ENCODE measurements at regions not wholly inside any gene's neighbourhood (a gene's known extent, or its start where the extent isn't known, plus 50 kb on each side); places are given as distances from the start of the nearest gene placed in this dataset.

- WGBS: 90% methylated on average over 2 of the region's 2 CpGs
- H3K27me3 ChIP-seq: no peaks in the 10 kb centered on the region
- no peaks in the 10 kb centered on the region for H3K4me1 ChIP-seq
- H3K4me3 ChIP-seq: no peak overlapping the region
- no peaks in the 10 kb centered on the region for H3K36me3 ChIP-seq
- H3K27ac ChIP-seq: no peak overlapping the region
- TF ChIP-seq POLR2AphosphoS5 (IDR thresholded peaks at IDR 0.05): no peak
- TF ChIP-seq EP300 (IDR thresholded peaks at IDR 0.05): no peak
- no peak for TF ChIP-seq POLR2A (IDR thresholded peaks at IDR 0.05)
- TF ChIP-seq CTCF (IDR thresholded peaks at IDR 0.05): no peak
- no peaks in the 10 kb centered on the region for H3K9me3 ChIP-seq
- no peak for DNase-seq (ENCODE audit: low spot score in 2 of 2)
These were observed 108.8 kb downstream of the BACH1 start for GRCh38 chr21:29407571-29407970.

GRCh38 chr21:29413683-29414082, 115.0 kb downstream of the BACH1 start:
- DNase-seq (ENCODE audit: low spot score in 2 of 2): no peak
- TF ChIP-seq EP300 (IDR thresholded peaks at IDR 0.05) (no peak), CTCF (IDR thresholded peaks at IDR 0.05) (no peak), POLR2AphosphoS5 (IDR thresholded peaks at IDR 0.05) (no peak), POLR2A (IDR thresholded peaks at IDR 0.05) (no peak)
- Histone ChIP-seq H3K9me3 (no peaks in the 10 kb centered on the region), H3K27me3 (no peaks in the 10 kb centered on the region), H3K4me1 (no peaks in the 10 kb centered on the region), H3K4me3 (no peak overlapping the region), H3K27ac (no peak overlapping the region), H3K36me3 (no peaks in the 10 kb centered on the region)
- WGBS: 81% methylated on average over 3 of the region's 3 CpGs

- Histone ChIP-seq H3K27ac (no peak overlapping the region), H3K9me3 (no peaks in the 10 kb centered on the region), H3K4me3 (no peak overlapping the region), H3K36me3 (no peaks in the 10 kb centered on the region), H3K27me3 (no peaks in the 10 kb centered on the region), H3K4me1 (no peaks in the 10 kb centered on the region)
- TF ChIP-seq CTCF (IDR thresholded peaks at IDR 0.05) (no peak), EP300 (IDR thresholded peaks at IDR 0.05) (no peak), POLR2AphosphoS5 (IDR thresholded peaks at IDR 0.05) (no peak), POLR2A (IDR thresholded peaks at IDR 0.05) (no peak)
- 93% methylated on average over 4 of the region's 4 CpGs for WGBS
- DNase-seq (ENCODE audit: low spot score in 2 of 2): no peak
These were observed 117.5 kb downstream of the BACH1 start for GRCh38 chr21:29416268-29416667.

- no peaks in the 10 kb centered on the region for H3K9me3 ChIP-seq
- H3K36me3 ChIP-seq: no peaks in the 10 kb centered on the region
- H3K27ac ChIP-seq: no peak overlapping the region
- TF ChIP-seq EP300 (IDR thresholded peaks at IDR 0.05) (no peak), POLR2A (IDR thresholded peaks at IDR 0.05) (no peak), POLR2AphosphoS5 (IDR thresholded peaks at IDR 0.05) (no peak), CTCF (IDR thresholded peaks at IDR 0.05) (no peak)
- H3K4me1 ChIP-seq: no peaks in the 10 kb centered on the region
- H3K27me3 ChIP-seq: no peaks in the 10 kb centered on the region
- no peak for DNase-seq (ENCODE audit: low spot score in 2 of 2)
- H3K4me3 ChIP-seq: no peak overlapping the region
- 82% methylated on average over 2 of the region's 2 CpGs for WGBS
These were observed 120.1 kb downstream of the BACH1 start for GRCh38 chr21:29418813-29419212.

GRCh38 chr21:29419422-29419821, 120.7 kb downstream of the BACH1 start:
- WGBS: 86% methylated on average over 1 of the region's 1 CpG
- Histone ChIP-seq H3K4me3 (no peak overlapping the region), H3K9me3 (no peaks in the 10 kb centered on the region), H3K27me3 (no peaks in the 10 kb centered on the region), H3K36me3 (no peaks in the 10 kb centered on the region), H3K27ac (no peak overlapping the region), H3K4me1 (no peaks in the 10 kb centered on the region)
- no peak for DNase-seq (ENCODE audit: low spot score in 2 of 2)
- TF ChIP-seq EP300 (IDR thresholded peaks at IDR 0.05) (no peak), POLR2AphosphoS5 (IDR thresholded peaks at IDR 0.05) (no peak), CTCF (IDR thresholded peaks at IDR 0.05) (no peak), POLR2A (IDR thresholded peaks at IDR 0.05) (no peak)

Measured in suprapubic skin (tissue), 4 donors.